NCI-H82 (cell line): ENCODE measurements at regions not wholly inside any gene's neighbourhood (a gene's known extent, or its start where the extent isn't known, plus 50 kb on each side); places are given as distances from the start of the nearest gene placed in this dataset.

Source experiments
- DNase-seq: peaks from one replicate; lab custom pipeline; 2025; lab: John Stamatoyannopoulos, UW

- DNase-seq: no peak
Observed at GRCh38 chr2:46850742-46851141, 64.9 kb downstream of the MCFD2 start.

- DNase-seq: no peak
Observed at GRCh38 chr2:46849721-46850556, 65.7 kb downstream of the MCFD2 start.

DNA sequence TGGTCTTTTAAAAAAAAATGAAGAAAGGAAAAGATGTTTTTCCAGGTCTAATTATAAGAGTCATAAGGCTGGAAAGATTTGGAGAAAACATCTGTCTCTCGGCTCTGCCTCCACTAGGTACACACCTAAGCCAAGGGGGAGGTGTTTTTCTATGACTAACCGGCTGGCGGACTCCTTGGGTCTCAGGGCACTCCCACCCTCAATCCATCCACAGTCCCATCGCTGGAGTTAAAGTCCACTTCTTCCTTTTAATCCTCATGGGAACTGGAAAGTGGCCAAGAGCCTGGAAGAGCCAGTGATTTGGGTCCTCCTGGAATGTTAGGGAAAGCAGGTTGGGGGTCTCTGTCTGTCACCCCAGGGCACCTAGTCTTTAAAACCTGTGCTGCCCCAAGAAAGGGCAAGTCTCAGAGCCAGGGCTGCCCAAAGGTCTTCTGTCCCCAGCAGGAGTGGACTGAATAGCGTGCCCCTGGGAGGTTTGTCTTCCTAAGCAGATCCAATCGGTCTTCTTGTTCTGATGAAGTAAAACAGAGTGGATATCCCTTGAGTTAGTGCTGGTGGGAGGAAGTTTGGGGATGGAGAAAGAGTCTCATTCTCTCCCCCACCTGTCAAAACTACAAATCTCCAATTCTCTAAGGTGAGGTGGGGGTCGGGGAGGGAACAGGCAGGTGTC is 66.4 kb downstream of the MCFD2 start:
- no peak for DNase-seq

GRCh38 chr2:46848447-46848846 is 67.2 kb downstream of the MCFD2 start:
- DNase-seq: no peak

GRCh38 chr2:46847726-46848412 is 67.7 kb downstream of the MCFD2 start:
- DNase-seq: no peak

- peak; percentile 70 for DNase-seq
Observed at GRCh38 chr2:46847185-46847710, 68.4 kb downstream of the MCFD2 start.

DNA sequence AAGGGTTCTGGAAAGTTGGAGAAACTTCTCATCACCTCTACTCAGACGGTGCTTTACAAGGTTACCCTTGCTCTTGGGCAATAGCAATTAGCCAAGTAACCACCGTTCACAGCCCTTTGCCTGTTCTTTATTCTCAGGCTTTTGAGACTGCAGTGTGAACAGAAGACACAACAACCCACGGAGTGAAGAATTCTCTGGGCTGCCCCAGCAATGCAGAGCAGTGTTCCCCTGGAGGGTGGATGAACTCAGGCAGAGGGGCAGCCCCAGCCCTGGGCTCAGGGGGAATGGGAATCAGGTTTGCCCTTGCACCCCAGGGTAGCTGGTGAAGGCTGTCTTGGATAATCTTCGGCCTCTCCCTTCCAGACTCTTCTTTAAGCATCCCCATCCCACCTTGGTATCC is 69.1 kb downstream of the MCFD2 start:
- DNase-seq: no peak

DNA sequence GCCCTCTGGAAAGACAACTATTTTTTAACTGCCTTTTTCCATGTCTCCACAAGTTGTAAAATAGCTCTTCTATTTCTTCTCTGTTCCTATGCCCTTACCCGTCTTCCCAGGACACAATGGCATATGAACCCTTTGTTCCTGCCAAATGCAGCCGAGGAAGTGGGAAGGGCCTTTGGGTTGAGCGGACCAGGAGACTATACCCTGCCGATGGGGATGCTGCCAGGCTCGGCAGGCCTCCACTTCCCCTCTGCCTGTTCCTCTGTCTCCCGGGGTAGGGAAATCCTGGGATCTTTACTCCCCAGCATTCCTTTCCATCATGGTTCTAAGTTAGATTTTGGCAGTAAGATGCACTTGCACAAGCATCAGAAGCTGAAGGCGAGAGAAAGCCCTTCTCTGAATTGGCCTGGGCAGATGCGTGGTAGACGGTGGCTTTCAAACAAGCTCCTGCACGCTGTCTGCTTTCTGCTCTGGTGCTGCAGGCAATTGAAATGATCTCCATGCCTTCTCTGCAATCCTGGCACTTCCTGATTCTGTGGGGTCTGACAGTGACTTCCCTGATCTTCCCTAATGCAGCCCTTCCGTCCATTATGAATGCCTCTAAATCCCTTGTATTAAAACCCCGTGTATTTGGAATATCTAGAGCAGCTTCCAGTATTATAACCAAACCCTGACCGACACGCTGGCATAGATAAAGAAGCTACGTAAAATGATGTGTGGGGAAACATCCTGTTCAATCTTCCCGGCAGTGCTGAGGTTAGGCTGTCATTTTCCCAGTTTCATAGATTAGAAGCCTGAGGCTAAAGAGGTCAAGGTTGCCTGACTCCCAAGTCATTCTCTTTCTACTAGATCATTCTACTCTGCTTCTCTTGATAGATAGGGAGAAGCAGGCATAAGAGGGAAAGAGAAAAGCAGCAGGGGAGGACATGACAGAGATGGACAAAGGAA is 69.8 kb downstream of the MCFD2 start:
- DNase-seq: no peak

- DNase-seq: no peak
Observed at GRCh38 chr2:46844443-46844842, 71.2 kb downstream of the MCFD2 start.

DNA sequence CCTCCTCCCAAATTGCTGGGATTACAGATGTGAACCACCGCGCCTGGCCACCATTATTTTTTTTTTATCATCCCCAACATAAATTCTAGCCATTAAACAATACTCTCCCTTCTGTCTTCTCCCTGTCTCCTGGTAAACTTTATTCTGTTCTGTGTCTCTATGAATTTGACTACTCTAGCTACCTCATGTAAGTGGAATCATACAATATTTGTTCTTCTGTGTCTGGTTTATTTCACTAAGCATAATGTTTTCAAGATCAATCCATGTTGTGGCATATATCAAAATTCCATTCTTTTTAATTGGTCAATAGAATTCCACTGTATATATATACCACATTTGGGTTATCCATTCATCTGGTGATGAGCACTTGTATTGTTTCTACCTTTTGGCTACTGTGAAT is 71.6 kb downstream of the MCFD2 start:
- DNase-seq: no peak

DNA sequence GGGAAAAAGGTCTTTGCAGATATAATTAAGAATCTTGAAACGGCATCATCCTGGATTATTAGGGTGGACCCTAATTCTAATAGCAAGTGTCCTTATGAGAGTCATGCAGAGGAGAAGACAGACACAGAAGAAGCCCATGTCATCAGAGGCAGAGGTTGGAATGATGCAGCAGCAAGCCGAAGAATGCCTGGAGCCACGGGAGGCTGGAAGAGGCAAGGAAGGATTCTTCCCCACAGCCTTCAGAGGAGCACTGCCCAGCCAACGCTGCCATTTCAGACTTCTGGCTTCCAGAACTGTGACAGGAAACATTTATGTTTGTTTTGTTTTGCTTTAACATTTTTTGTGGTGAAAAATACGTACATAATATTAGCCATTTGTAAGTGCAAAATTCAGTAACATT is 72.3 kb downstream of the MCFD2 start:
- no peak for DNase-seq

- no peak for DNase-seq
Observed at GRCh38 chr2:46842876-46843275, 72.7 kb downstream of the MCFD2 start.

DNA sequence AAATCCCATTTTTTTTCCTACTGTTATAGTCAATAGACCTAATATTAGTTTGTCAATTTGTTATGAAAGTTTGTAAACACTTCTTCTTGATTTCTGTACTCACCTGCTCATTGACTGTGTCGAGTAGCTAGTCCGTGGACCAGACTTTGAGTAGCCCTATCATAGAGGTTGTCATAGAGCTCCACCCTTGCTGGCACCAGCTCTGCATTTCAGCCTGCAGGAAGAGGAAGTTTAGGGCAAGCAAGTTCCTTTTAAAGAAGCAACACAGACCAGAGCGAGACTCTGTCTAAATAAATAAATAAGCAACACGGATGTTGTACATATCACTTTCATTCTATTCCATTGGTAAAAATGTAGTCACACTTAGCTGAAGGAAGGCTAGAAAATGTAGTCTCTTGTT is 74.0 kb downstream of the MCFD2 start:
- no peak for DNase-seq

DNA sequence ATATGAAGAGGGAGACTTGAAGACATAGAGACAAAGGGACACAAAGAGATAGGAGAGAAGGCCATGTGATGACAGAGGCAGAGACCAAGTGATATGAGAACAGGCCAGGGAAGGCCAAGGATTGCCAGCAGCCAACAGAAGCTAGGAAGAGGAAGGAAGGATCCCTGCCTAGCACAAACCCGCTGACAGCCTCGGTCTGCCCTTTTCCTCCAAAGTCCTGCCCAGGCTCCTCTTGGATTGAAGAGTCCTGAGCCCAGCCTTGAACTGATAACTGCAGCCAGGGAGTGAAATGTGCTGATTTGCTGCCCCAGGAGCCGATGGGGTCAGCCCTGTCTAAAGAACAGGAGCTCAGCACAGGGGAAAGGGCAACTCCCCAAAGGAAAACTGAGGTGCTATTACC is 76.6 kb downstream of the MCFD2 start:
- no peak for DNase-seq

DNA sequence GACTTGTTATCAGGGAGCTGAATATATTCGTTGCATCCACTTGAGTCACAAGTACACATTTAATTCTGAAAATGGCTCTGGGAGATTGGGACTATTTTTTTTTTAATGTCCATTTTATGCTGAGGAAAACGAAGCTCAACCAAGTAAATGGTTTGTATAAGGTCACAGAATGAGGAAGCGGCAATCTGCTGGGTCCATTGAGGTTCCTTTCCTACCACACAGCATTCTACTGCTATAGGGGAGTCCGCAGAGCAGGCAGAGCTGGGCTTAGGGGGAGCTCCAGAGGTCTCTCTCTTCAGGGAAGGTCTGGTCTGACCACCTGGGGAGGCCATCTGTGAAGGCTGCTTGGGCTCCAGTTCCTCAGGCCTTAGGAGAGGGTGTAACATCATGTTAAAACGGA is 77.9 kb downstream of the MCFD2 start:
- DNase-seq: no peak

- no peak for DNase-seq
Observed at GRCh38 chr2:46837112-46837454, 78.5 kb downstream of the MCFD2 start.

DNA sequence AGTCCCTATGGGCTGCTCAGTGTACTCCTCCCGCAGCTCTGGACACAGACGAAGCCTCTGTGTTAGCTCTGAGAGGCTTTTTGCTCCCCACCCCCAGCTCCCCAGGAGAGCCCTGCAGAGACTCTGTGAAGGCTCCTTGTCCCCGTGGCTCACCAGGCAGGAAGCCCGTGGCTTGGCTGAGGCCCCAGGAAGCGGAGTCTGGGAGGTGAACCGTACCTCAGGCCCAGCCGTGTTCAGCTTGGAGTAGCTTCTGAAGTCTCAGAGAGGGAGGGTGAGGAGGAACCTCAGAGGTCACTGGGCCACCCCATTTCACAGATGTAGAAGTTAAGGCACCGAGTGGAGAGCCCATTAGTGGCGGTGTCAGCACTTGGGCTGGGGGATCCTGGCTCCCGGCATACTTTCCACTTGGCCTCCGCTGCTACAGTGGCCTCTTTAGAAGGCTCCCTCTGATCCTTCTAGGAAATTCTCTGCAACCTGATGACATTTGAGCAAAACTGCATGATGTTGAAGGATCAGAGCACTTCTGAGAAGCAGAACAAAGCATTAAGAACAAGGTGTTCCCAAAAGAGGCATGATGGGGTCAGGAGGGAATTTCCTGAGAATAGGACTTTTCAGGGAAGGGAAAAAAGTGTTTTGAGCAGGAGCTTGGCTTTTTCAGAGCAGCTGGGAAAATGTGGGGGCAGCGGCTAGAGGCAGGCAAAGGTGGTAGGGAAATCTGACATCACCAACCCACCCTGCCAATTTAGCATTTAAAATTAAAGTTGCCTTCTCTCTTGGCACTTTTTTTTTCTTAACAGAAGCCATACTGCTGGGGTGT is 79.1 kb downstream of the MCFD2 start:
- DNase-seq: no peak

DNA sequence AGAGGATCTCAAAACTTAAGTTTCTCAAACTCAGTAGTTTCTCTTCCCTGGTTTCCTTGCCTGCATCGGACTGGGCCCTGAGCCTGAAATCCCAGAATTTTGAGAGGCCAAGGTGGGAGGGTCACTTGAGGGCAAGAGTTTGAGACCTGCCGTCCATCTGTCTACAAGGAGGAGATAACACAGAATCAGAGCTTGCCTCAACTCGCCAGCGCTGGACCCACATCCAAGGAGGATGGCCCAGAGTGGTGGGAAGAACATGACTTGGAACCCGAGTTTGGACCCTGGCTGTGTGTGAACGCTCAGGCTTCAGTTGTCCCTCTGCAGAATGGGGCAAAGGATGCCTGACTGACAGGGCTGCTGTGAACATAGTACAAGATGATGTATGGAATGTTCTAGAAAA is 80.1 kb downstream of the MCFD2 start:
- no peak for DNase-seq

- no peak for DNase-seq
Observed at GRCh38 chr2:46832543-46832942, 83.1 kb downstream of the MCFD2 start.

DNA sequence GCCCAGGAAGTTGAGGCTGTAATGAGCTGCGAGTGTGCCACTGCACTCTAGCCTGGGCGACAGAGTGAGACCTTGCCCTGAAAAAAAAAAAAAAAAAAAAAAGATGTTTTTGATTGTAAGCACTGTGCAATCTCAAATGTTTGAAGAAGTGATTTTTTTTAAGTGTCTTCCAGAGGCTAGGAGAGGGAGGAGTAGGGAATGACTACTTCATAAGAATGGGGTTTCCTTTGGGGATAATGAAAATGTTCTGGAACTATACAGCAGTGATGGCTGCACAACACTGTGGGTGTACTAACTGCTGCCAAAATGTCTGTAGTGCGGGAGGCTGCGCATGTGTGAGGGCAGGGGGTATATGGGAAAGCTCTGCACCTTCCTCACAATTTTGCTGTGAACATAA is 83.7 kb downstream of the MCFD2 start:
- no peak for DNase-seq
